PFSK-1 (cell line): ENCODE measurements at regions not wholly inside any gene's neighbourhood (a gene's known extent, or its start where the extent isn't known, plus 50 kb on each side); places are given as distances from the start of the nearest gene placed in this dataset.

ENCODE experiments used
- FOXP2 ChIP-seq: optimal IDR thresholded peaks from 2 replicates; pipeline ENCODE3; 2011; ENCODE audit warnings: borderline replicate concordance, control low read depth, inconsistent platforms; ENCODE audit not compliant: insufficient read depth; ENCODE audit errors: extremely low read length, extremely low read depth
- POLR2AphosphoS5 ChIP-seq: IDR thresholded peaks from 2 replicates; pipeline ENCODE4 v1.6.1; 2012; ENCODE audit warnings: low read depth, mild to moderate bottlenecking, control low read depth, low read length, moderate library complexity
- REST ChIP-seq, 2 experiments: IDR thresholded peaks; 2 replicates each; pipeline versions ENCODE4 v1.6.1 to v1.8.0; 2011 to 2012; ENCODE audit warnings: low read depth in 2 of 2, low read length in 2 of 2, control low read depth in 1 of 2, inconsistent platforms in 1 of 2, mild to moderate bottlenecking in 1 of 2, moderate library complexity in 1 of 2; ENCODE audit not compliant: insufficient read depth in 1 of 2
- SIN3A ChIP-seq: IDR thresholded peaks from 2 replicates; pipeline ENCODE4 v1.6.1; 2012; ENCODE audit warnings: mild to moderate bottlenecking, low read length, moderate library complexity, borderline replicate concordance; ENCODE audit not compliant: insufficient read depth
- TAF1 ChIP-seq: IDR thresholded peaks from 2 replicates; pipeline ENCODE4 v1.6.1; 2012; ENCODE audit warnings: low read length, control low read depth, borderline replicate concordance; ENCODE audit not compliant: insufficient read depth

DNA sequence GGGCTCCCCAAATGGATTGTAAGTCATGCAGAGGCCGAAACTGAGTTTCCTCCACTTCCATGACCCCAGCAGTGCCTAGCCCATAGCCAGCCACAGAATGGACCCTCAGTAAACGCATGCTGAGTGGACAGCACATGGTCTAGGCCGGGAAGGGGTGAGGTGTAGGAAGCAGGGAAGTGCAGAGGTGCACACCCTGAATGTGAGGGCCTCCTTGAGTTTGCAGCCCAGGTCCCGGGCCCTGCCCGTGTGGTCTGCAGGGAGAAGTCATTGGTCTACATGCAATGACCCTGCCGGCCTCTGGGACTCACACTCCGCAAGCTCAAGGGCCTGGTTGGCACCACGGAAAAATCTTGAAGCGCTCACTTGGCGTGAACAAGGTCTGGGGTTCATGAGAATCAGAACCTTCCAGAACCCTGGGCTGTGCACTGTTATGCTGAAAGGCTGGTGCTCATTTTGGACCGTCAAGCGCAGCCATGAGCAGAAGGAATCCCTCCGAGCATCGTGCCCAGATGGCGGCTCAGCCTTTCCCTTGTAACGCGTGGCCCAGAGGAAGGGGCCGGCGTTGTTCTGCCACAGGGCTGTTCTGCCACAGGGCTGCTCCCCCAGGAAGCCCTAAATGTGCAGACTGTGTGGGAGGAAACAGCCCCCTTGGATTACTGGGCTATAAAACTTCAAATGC, 66.4 kb downstream of the PSMG1 start:
- TF ChIP-seq TAF1 (no peak), FOXP2 (no peak), SIN3A (no peak), POLR2AphosphoS5 (no peak), REST (IDR thresholded peaks at IDR 0.05; ENCODE audit: insufficient read depth in 1 of 2, low read depth in 2 of 2, low read length in 2 of 2) (no peak)

DNA sequence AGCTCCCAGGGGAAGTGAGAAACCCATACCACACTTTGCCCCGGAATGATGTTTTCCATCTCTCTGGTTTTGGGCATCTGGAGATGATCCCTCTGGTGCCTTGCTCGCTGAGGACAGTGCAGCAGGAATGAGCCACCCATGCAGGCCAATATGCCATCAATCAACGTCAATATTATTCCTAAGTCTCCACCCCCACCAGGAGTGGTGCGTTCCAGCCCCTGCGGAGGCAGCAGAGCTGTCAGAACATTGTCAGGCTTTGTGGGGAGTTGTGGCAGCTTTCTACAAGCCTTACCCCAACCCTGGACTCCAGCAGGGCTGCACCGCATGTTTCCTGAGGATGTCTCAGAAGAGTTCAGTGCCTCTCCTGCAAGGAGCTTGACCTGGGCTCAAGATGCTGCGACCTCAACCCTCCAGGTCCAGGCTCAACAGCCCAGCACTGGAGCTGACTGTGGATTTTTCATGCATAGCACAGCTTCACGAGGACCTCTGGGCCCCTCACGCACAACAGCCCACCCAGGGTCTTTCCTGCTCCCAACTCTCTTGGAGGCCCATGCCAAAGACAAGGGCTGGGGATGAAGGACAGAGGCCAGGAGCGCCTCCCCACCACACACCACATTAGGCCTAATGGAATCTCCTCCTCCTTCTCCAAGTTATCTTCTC, 67.5 kb downstream of the PSMG1 start:
- no peak for TF ChIP-seq POLR2AphosphoS5
- TF ChIP-seq FOXP2 = no peak

DNA sequence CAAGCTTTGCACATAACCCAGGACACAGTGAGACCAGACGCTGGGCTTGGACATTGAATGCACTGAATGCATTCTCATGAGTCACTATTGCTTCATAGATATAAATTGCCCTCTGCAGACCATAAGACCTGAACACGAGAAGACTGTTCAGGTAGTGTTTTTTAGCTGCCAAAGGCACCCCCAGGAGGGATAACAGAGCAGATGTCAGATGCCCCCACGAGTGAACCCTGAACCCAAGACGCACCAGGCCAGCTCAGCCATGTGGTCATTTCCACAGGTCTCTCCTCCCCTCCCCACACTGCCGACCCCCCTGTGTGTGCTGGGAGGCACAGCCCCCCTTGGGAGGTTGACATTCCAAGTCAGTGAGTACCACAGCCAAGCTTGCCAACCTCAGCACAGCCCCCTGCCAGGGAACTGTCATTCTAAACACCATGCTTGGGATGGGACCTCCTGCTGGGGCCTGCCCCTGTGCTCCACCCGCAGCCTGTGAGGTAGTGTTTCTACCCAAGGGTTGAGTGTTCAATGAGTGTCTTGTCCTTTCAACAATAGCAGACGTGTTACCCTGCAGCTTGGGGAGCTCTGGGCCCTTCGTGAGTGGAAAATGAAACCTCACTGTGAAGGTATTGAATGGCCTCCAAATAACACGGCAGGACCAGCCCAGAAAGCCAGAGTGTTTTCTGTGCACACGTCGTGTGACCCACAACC, 68.2 kb downstream of the PSMG1 start:
- no peak for TF ChIP-seq TAF1
- no peak for TF ChIP-seq SIN3A
- TF ChIP-seq FOXP2 = no peak
- no peak for TF ChIP-seq REST (IDR thresholded peaks at IDR 0.05; ENCODE audit: insufficient read depth in 1 of 2, low read depth in 2 of 2, low read length in 2 of 2)
- no peak for TF ChIP-seq POLR2AphosphoS5

GRCh38 chr21:39111931-39112550, 71.2 kb downstream of the PSMG1 start:
- TF ChIP-seq SIN3A (no peak), TAF1 (no peak), REST (IDR thresholded peaks at IDR 0.05; ENCODE audit: insufficient read depth in 1 of 2, low read depth in 2 of 2, low read length in 2 of 2) (no peak), FOXP2 (no peak), POLR2AphosphoS5 (no peak)

DNA sequence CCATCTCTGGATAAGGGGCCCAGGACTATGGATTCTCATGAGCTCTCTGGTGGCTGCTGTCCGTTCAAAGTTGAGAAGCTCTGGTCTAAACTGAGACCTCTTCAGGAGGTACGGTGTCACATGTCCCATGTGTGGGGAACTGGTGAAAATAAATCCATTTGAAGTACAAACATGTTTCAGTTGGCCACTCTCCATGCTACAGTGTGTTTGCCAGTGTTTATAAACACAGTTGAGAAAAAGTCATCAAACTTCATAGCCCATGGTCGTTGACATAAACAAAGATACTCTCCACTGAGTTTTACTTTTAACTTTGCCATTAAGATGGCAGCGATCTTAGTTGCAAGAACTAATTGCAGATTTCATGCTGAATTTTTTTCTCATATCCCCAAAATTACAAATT, 72.8 kb downstream of the PSMG1 start:
- TF ChIP-seq TAF1 (no peak), REST (IDR thresholded peaks at IDR 0.05; ENCODE audit: insufficient read depth in 1 of 2, low read depth in 2 of 2, low read length in 2 of 2) (no peak), FOXP2 (no peak), POLR2AphosphoS5 (no peak), SIN3A (no peak)
